NCI-H446 treated with DMSO at 0.1 percent for 48 hours (cell line): ENCODE measurements at regions not wholly inside any gene's neighbourhood (a gene's known extent, or its start where the extent isn't known, plus 50 kb on each side); places are given as distances from the start of the nearest gene placed in this dataset.
"Not testable (repeated sequence)": the region's sequence is repeated elsewhere in the genome, so short reads cannot be mapped to it uniquely, and the experiment has no call there.

Experiments used
- DNase-seq: peaks from one replicate; lab custom pipeline; 2025; lab: John Stamatoyannopoulos, UW

DNA sequence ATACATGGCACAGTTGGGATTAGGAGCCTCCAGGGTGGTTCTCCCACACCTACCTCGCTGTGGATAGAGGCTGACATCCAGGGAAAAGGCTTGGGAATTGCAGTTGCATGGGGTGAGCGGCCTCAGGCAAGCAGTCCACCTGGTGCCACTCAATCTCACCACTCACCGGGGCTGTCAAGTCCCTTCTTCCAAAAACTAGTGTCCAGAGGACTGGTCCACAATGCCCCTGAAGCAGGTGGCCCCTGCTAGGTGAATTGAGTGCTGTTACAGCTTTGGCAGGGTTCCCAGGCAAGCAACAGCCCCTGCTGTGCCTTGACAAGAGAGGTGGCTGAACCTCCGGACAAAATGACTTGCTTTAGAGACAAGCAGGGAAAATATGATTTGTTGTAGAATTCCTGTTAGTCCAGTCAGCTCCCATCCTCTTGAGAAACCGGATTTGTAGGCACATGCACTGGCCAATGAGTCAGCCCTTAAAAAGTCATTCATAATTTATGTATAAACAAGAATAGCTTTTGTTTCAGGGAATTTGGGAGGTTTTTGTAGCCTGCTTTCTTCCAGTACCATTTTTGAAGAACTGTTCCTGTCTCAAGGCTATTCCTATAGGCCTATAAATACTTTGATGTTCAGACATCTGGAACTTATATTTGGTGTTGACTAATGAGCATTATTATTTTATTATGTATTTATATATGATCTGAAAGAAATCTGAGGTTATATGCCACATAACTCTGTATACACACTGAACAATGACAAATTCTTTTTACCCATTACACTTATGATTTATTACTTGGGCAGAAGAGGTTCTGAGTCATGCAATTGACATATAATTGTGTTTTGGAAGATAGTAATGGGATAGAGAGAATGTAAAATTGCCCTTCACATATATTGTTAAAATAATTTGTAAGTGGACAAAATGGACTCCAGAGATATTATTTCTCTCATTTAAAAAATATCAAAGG lies 411.1 kb downstream of the ACTL7B start:
- DNase-seq = no peak

DNA sequence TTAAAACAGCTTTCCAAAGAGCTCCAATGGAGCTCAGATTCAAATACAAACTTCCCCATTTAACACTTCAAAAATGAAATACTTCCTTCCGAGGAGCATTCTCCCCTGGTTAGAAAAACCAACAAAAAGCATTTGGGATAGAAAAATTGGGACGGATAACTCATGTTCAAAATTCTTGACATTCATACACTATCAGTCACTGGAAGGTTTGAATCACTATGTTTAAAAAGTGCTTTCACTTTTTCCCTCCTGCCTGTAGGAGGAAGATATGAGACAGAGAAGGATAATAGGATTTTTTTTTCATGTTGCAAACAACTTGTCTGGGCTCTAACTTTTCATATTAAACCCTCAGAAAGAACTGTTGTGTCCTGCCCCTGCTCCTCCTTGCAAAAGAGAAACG lies 412.0 kb downstream of the ACTL7B start:
- DNase-seq = no peak

DNA sequence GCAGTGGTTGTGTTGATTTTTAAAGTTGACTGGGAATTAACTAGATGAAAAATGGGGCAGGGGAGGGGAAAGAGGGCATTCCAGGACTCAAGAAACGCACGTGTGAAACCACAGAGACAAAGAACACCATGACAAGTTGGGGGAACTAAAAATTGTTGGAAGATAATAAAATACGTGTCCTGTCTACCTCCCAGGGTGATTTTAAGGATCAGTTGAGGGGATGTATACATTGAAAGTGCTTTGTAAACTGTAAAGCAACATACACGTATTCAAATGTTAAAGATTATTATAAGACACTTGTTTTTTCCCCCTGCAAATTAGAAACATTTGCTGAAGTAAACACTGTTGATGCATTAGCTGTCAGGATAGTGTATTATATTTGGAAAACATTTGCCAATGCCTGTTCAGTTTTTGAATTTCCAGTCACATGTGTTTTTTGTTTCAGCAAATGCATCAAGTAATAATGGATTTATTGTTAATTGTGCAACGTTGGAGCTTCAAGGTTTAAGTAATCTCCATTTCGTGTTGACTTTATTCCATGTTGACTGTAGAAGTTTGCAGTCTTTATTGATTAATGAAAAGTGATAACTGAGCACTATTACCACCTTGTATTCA lies 412.7 kb downstream of the ACTL7B start:
- no peak for DNase-seq

DNA sequence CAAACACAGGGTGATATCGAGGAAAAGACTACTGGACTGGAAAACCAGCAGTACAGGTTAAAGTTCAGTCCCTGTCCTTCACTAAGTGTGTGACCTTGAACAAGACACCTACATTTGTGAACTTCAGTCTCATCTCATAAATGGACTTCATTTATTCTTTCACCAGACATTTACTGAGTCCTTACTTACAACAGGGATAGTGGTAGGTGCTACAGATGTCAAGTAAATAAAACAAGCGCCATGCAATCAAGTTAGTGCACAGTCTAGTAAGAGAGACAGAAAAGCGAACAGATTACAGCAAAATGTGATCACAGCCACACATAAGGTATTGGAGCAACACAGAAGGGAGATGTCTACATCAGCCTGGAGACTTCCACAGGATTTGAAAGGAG lies 413.2 kb downstream of the ACTL7B start:
- no peak for DNase-seq

DNA sequence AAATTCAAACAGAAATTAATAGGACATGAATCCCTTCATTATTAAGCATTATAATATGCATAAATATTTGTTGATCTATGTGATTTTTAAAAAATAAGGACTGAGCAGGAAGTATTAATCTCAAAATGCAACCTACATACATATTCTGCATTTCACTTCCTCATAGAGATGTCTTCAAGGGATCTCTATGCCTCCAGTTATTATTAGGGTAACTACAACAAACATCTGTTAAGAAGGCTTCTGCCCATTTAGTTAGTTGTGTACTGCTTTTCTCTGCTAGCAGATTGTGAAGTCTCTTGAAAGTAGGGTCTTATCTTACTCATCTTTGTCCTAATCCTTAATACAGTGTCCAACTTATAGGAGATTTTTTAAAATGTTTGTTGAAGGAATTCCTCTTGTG lies 414.1 kb downstream of the ACTL7B start:
- DNase-seq = no peak

DNA sequence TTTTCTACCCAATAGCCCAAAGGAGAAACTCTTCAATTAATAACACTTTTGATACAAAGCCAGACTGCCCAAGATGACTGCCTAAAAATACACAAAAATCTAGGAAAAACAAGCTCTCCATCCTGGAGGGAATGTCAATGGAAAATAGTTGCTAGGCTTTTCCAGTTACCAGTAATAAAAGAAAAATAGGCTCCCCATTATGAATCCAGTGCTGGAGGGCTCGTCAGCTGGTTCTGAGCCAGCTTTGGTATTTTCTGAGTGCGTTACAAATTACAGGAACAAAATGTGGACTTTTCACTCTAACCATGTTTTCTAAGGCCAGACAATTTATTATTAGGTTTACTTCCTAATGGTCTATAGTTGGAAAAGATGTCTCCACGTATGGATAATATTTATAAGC lies 414.5 kb downstream of the ACTL7B start:
- no peak for DNase-seq

DNA sequence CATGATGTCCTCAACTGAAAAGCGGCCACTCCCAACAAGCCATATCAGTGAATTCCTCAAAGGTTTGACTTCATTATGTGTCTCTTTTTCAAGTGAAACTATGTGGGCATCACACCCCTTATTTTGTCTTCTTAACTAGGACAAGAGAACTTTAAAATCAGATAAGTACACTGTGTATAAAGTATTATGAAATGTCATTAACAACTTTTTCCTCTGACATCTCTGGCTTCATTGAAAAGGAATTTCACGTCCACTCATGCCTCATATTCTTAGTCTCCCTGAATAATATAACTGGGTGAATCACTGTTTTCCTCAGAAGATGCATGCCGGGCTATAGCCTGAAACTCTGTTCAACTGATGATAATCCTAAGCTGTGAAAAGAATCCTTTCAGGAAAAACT lies 415.8 kb downstream of the ACTL7B start:
- no peak for DNase-seq

DNA sequence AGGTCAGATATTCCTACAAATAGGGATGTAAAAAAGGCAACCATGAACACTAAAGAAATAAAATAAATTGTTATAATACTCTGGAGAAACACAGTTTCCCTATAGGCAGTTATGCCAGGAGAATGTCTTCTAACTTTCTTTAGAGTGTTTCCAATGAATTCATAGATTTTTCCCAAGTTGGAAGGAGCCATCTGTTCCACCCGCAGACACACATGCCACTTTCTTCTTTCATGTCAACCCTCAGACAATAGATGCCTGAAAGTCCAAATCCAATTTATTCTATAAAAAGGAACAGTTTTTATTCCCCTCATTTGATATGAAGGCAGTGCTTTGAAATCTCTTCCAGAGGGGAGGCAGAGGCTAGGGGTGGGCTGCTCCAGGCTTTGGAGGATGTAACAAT lies 418.1 kb downstream of the ACTL7B start:
- DNase-seq = no peak

DNA sequence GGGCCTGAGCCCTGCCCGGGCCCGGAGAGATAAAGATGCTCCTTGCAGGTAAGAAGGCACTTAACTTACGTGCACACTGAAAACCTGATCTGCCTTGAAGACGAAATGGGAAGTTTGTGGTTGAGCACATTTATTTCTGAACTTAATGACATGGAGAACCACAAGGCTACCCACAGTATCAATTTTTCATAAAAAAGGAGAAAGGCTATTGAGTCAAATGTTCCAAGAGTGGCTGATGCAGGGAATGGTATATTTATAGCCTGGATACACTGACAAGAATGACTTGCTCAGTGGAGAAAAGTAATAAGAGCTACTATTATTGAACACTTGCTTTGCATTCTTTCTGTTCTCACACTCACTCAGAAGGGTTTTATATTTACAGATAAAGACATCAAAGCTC lies 419.3 kb downstream of the ACTL7B start:
- no peak for DNase-seq

DNA sequence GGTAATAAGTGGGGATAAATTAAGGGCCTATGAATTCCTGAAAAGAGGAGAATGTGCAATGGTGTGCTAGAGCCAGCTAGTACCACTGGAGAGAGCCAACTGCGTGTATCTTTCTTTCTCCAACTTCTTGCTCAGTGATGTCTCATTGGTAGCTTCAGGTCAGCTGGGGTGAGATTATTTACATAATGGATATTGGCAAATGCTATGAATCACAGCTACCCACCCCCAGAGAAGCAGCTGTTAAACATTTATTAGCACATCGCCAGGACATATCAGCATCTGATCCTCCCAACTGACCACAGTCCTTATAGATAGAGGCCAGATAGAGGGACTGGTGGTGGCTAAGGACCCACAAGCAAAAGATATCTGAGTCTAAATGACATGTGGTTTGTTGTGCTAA lies 421.3 kb downstream of the ACTL7B start:
- no peak for DNase-seq

DNA sequence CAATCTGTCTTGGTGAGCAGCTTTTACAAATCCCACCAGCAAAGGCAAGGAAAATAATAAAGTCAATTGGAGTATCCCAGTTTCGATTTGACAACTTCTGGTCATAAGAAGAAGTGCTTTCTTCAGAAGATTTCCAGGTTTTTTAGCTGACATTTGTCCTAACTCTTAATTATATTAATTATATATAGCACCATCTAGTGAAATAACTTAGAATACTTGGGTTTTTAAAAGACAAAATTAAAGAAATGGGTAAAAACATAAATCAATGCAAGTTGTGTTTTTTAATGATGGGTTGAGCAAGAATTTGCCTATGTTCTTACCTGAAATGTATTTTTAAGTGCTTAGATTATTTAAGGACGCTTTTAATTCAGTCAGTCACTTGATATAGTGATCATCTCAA lies 421.8 kb downstream of the ACTL7B start:
- no peak for DNase-seq

DNA sequence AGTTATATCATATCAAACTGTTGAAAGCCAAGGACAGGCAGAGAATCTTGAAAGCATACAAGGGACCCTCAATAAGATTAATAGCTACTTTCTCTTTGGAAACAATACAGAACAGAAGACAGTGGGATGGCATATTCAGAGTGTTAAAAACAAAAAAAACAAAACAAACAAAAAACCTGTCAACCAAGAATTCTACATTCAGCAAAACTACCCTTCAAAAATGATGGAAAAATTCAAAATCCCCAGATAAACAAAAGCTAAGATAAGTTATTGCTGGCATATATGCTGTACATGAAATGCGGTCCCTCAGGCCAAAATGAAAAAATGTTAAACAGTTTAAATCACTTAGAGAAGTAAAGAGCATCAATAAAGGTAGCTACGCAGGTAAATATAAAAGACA lies 425.1 kb downstream of the ACTL7B start:
- DNase-seq = no peak

DNA sequence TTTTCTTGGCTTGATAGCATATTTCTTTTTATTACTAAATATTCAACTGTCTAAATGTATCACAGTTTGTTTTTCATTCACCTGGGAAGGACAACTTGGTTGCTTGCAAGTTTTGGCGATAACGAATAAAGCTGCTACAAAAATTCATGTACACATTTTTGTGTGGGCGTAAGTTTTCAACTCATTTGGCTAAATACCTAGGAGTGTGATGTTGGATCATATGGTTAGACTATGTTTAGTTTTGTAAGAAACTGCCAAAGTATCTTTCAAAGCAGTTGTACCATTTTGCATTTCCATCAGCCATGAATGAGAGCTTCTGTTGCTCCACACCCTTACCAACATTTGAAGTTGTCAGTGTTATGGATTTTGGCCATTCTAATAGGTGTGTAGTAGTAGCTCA lies 428.0 kb downstream of the ACTL7B start:
- DNase-seq = no peak

DNA sequence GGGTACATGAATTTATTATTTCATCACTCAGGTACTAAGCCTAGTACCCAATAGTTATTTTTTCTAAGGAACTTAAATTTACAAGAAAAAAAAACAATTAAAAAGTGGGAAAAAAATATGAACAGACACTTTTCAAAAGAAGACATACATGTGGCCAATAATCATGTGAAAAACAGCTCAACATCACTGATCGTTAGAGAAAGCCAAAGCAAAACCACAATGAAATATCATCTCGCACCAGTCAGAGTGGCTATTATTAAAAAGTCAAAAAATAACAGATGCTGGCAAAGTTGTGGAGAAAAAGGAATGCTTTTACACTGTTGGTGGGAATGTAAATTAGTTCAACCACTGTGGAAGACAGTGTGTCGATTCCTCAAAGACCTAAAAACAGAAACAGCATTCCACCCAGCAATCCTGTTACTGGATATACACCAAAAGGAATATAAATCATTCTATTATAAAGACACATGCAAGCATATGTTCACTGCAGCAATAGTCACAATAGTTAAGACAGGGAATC lies 429.3 kb downstream of the ACTL7B start:
- not testable (repeated sequence) for DNase-seq

DNA sequence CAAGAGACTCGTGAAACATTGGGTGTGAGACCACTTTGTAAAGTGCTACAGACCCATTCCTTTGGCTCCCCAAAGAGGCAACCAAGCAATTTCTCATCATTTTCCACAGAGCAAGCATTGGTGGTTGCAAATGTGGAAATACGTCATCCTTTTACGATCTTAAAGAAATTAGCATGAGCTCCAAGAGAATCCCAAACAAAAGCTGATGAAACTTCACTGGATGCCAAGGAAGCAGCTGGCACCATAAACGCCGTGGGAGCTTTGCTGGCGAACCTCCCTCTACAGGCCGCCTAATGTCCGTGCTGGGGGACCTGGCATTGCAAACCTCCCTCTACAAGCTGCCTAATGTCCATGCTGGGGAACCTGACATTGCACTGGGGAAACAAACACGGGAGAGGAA lies 432.4 kb downstream of the ACTL7B start:
- DNase-seq = no peak

DNA sequence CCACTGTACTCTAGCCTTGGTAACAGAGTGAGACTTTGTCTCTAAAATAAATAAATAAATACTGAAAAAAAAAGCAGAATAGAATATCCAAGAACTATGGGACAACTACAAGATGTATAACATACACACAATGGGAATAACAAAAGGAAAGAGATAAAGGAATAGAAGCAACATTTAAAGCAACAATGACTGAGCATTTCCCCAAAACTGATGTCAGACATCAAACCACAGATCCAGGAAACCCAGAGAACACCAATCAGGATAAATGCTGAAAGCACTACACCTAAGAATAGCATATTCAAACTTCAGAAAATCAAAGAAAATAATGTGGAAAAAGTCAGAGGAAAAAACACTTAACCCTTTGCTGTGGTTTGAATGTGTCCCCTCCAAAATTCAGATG lies 436.4 kb downstream of the ACTL7B start:
- DNase-seq = no peak

DNA sequence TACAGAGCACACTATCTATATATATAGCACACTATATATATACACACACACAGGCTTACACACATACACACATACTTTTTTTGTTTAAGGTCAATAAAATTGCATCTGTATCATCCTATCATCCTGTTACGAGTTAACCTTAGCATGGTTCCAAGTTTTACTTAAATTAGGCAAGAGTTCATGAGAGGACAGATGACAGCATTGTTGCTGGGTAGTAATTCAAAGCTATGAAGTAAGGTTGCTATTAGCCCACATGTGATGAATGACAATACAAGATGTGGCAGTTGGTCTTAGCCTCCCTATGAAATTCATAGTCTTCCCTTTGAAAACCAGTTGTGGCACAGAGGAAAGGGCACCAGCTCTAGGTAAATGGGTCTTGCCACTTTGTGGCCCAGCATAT lies 438.1 kb downstream of the ACTL7B start:
- no peak for DNase-seq

DNA sequence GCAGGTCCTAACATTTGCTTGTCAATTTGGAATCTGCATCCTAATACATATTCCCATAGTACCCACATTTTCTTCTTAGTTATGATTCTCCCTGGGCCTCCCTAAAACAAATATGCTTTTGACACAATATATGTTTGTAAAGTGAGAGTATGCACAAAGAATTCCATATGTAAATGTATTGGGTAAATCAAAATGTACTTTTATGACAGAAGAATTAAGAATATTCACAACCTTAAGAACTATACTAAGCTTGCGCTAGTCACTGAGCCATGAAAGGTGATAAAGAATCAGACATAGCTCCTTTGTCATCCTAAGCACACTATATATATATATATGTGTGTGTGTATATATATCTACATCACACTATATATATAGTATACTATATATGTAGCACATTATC lies 438.5 kb downstream of the ACTL7B start:
- DNase-seq = no peak

DNA sequence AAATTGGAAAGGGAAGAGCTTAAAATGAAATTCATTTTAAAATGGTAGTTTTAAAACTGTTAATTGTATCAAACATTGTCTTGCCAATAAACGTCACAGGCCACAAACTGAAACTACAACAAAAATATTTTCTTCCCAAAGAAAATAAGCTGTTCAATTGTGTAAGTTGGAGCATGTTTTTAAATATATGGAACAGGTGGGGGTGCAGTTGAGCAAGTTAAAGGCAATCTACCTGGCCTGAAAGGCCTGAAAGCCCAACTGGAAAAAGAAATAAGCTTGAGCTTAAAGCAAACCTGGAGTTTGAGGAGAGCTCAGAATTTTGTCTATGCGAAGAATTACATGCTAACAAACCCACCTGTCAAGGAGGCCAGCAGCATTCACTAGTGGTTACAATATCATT lies 439.5 kb downstream of the ACTL7B start:
- DNase-seq = no peak

DNA sequence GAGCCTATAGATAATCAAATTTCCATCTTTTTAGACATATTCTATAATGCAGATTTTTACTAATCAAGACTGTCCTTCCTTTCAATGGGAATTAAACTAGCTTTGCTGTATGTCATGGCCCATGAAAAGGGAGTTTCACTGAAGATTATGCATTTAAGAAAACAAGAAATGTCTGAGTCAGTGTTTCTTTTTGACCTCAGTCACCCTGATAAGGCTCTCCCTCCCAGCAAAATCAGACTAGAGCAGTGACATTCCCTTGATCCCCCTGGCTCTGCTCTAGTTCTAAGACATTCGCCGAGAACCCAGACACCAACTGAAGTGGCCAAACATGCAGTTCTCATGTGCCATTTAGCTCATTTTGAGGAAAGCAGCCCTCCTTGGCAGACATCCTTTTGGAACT lies 442.0 kb downstream of the ACTL7B start:
- no peak for DNase-seq

DNA sequence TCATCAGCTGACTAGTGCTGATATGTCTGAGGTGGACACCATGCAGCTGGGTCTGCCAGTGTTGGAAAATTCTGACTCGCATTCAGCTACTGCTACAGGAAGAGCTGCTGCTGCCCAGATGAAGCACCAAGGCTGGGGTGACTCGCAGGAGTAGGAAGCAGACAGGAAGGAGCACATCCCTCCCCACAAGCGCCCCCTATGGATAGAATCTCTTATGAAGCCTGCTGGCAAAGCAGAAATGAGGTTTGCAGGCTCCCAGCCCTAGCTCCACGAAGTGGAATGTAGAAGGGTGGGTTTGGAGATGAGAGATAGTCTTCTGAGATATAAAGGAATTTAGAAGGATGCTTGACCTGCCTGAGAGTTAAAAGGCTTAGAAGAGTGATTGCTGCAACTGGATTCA lies 443.0 kb downstream of the ACTL7B start:
- DNase-seq = no peak

DNA sequence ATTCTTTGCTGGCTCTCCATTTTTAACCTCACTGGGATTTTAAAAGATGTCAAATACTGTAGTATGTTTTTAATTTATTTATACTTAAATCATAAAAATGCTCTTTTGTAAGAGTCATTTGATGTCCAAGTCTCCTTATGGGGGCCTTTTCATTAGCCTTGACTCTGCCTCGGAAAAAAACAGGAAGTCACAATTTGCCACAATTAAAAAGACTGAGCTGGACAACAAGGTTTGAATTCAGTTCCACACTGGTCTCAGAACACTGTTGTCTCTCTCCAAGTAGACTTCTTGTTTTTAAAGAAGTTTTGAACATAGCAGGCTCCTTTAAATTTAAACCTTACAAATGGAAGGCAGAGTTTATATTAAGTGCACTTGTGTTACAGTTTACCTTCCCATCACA lies 444.2 kb downstream of the ACTL7B start:
- DNase-seq = no peak

DNA sequence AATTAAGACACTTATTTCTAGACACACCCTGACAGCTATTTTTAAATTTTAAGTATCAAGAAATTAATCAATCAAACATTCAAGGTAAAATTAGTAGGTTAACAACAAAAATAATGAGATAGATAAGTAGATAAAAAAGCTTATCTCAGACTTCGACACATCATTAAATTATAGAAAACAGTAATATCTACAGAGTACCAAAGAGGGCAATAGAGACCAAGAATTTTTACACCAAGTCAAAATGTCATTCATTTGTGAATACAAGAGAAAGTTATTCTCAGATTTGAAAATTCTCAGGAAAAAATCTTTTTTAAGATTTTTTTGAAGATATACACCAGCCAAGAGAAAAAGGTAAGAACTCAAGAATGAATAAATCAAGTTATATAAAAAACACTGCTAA lies 445.6 kb downstream of the ACTL7B start:
- no peak for DNase-seq

DNA sequence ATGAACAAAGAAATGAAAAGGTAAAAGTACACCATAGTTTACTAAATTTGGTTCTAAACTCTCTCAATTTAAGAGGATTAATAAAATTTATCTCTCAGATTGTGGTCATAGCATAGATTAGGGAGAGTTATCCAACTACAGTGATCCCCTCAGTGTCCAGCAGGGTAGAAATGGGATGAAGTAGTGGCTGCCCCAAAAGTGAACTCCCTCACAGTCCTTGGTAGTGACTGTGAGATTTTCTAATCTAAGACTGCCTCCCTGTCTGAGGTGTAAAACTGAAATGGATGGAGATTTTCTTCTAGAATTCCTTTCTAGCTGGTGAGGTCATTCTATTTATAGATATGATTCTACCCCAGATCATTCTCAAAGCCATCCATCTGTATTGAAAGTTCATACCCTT lies 455.5 kb downstream of the ACTL7B start:
- DNase-seq = no peak
